ENCODE measurements at regions not wholly inside any gene's neighbourhood (a gene's known extent, or its start where the extent isn't known, plus 50 kb on each side); places are given as distances from the start of the nearest gene placed in this dataset.

- TF ChIP-seq CTCF (IDR thresholded peaks at IDR 0.05) = no peak
- no peak for TF ChIP-seq ZFX (IDR thresholded peaks at IDR 0.05; ENCODE audit: borderline replicate concordance)
Measured at GRCh38 chr16:80883159-80883642, 78.8 kb upstream of the CDYL2 start.

Data from 22Rv1 (cell line).